ENCODE measurements at regions not wholly inside any gene's neighbourhood (a gene's known extent, or its start where the extent isn't known, plus 50 kb on each side); places are given as distances from the start of the nearest gene placed in this dataset.
"Not testable (repeated sequence)": the region's sequence is repeated elsewhere in the genome, so short reads cannot be mapped to it uniquely, and the experiment has no call there.

DNA sequence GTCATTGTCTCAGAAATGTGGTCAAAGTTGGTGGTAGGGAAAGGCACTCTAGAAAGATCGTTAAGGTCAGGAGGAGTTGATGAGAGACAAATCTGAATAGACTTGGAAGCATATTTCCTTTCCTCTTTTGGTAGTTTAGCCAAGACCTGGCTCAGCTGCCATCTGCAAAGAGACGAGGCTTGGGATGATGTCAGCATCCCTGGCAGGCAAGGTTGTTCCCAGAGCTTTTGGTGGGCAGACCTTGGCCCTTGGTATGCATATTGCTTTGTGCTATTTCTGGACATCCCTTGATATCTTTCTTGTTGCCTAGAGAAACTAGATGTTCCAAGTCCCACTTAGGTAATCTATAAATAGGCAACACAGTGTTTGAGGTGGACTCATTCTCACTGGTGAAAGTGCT lies 82.4 kb upstream of the NAF1 start:
- DNase-seq (ENCODE audit: insufficient read length, low spot score): no peak
- TF ChIP-seq POU2F2 (IDR thresholded peaks at IDR 0.05; ENCODE audit: low read depth, low read length) (no peak), PAX5 (IDR thresholded peaks at IDR 0.05; ENCODE audit: insufficient read depth, low read length, severe bottlenecking) (no peak), SPI1 (IDR thresholded peaks at IDR 0.05; ENCODE audit: low read depth, low read length) (no peak), POLR2A (IDR thresholded peaks at IDR 0.05; ENCODE audit: low read depth, low read length) (no peak)
- FAIRE-seq: no peak

DNA sequence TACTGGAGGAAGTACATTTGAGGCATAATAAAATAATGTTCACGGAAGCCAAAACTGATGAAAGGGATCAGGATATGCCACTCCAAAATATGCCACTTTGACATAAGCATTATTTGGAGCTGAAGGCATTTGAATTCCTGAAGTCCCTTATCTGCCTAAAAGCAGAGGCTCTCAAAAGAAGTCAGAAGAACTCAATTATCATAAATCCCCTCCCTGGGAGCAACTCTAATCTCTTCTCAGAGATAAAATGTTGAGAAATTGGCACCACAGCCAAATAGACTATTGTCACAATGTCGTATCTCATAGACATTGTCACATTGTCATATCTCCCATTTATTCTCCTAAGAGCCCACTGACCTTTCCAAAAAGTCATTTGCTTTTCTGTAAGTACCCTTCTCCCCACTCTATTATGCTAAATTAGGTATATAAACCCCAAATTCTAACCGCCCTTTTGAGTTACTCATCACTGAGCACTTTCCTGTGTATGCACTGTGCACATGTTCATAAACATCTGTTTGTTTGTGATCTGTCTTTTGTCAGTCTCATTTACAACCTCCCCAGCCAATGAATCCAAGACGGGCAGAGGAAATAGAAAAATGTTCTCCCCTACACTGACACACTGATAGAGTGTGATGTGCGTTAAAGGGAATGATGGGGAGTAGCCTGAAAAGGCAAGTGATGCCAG lies 78.5 kb upstream of the NAF1 start:
- FAIRE-seq (no peak), DNase-seq (ENCODE audit: insufficient read length, low spot score) (no peak)
- TF ChIP-seq POLR2A (IDR thresholded peaks at IDR 0.05; ENCODE audit: low read depth, low read length) (no peak), POU2F2 (IDR thresholded peaks at IDR 0.05; ENCODE audit: low read depth, low read length) (no peak), PAX5 (IDR thresholded peaks at IDR 0.05; ENCODE audit: insufficient read depth, low read length, severe bottlenecking) (no peak), SPI1 (IDR thresholded peaks at IDR 0.05; ENCODE audit: low read depth, low read length) (no peak), TAF1 (IDR thresholded peaks at IDR 0.05; ENCODE audit: low read depth, low read length) (no peak), POLR2AphosphoS5 (IDR thresholded peaks at IDR 0.05; ENCODE audit: low read depth, low read length) (no peak)

DNA sequence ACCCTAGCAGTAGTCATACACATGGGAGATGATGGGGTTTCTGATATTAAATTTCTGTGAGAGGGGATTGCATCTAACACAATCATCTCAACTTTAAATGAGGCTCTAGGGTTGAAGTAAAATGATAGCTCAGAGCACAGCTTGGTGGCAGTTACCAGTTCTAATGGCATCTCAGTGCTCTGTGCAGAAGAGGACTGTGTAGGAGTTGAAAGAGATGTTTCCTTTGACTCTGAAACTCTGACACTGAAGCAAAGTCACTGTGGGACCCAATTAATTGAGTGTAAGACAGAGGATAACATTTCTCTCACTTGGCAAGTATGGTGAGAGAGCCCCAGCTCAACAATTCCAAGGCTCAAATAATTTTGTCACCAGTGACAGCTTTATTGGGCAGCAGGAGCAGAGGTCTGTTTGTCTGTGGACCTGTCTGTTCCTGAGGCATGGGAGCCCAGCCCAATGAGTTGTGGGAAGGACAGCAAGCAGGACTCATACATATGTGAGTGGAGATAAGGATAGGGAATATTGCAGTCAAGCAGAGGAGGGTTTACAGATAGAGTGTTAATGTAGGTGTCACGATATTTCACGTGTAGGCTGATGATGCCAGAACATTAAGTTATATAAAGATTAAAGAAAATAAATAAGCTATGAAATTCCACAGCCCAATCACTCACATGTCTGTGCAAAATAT lies 76.7 kb upstream of the NAF1 start:
- no peak for TF ChIP-seq POLR2A (IDR thresholded peaks at IDR 0.05; ENCODE audit: low read depth, low read length)
- no peak for TF ChIP-seq SPI1 (IDR thresholded peaks at IDR 0.05; ENCODE audit: low read depth, low read length)
- TF ChIP-seq POU2F2 (IDR thresholded peaks at IDR 0.05; ENCODE audit: low read depth, low read length): no peak
- TF ChIP-seq TAF1 (IDR thresholded peaks at IDR 0.05; ENCODE audit: low read depth, low read length): no peak
- TF ChIP-seq POLR2AphosphoS5 (IDR thresholded peaks at IDR 0.05; ENCODE audit: low read depth, low read length): no peak
- TF ChIP-seq PAX5 (IDR thresholded peaks at IDR 0.05; ENCODE audit: insufficient read depth, low read length, severe bottlenecking): no peak
- FAIRE-seq (peak; percentile 9), DNase-seq (ENCODE audit: insufficient read length, low spot score) (no peak)

DNA sequence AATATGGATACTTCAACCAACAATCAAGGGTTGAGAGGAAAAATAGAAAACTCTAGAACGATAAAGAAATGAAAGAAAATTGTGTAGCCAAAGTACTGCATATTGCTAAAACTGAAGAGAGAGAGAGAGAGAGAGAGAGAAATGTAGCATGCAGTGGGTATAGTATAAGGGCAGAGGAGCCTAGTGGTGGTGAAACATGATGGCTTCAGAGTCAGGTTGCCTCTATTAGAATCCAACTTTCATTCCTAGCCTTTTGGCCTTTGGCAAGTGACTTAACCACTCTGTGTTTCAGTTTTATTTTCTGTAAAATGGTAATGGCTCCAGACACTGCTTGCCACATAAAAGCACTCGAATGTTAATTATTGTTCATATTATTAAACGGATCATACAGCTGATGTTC lies 71.2 kb upstream of the NAF1 start:
- FAIRE-seq: no peak
- TF ChIP-seq POLR2AphosphoS5 (IDR thresholded peaks at IDR 0.05; ENCODE audit: low read depth, low read length) (no peak), POLR2A (IDR thresholded peaks at IDR 0.05; ENCODE audit: low read depth, low read length) (no peak), SPI1 (IDR thresholded peaks at IDR 0.05; ENCODE audit: low read depth, low read length) (no peak), PAX5 (IDR thresholded peaks at IDR 0.05; ENCODE audit: insufficient read depth, low read length, severe bottlenecking) (no peak), POU2F2 (IDR thresholded peaks at IDR 0.05; ENCODE audit: low read depth, low read length) (no peak), TAF1 (IDR thresholded peaks at IDR 0.05; ENCODE audit: low read depth, low read length) (no peak)
- DNase-seq (ENCODE audit: insufficient read length, low spot score): no peak

DNA sequence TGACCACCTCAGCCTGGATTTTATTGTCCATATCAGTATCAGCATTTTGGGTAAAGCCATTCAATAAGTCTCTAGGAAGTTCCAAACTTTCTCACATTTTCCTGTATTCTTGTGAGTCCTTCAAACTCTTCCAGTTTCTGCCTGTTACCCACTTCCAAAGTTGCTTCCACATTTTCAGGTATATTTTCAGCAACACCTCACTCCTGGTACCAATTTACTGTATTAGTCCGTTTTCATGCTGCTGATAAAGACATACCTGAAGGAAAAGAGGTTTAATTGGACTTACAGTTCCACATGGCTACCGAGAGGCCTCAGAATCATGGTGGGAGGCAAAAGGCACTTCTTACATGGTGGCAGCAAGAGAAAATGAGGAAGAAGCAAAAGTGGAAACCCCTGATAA lies 69.7 kb upstream of the NAF1 start:
- FAIRE-seq; DNase-seq (ENCODE audit: insufficient read length, low spot score): not testable (repeated sequence)

DNA sequence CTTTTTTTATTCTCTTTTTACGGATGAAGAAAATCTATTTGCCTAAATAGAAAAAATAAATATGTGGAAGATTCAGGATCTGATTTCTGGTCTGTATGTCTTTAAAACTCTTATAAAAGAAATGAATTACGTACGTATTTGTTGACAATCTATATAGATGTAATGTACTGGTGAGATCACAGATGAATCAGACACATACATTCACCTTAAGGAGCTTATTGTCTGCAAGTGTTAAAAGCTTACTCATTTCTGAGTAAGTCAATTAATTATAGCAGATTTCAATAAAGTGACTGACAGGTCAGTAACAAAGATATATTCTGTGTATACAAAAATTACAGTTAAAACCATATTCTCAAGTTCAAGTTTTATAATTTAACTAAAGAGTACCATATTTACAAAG lies 66.6 kb upstream of the NAF1 start:
- no peak for FAIRE-seq
- TF ChIP-seq POU2F2 (IDR thresholded peaks at IDR 0.05; ENCODE audit: low read depth, low read length) (no peak), PAX5 (IDR thresholded peaks at IDR 0.05; ENCODE audit: insufficient read depth, low read length, severe bottlenecking) (no peak), POLR2A (IDR thresholded peaks at IDR 0.05; ENCODE audit: low read depth, low read length) (no peak), POLR2AphosphoS5 (IDR thresholded peaks at IDR 0.05; ENCODE audit: low read depth, low read length) (no peak), SPI1 (IDR thresholded peaks at IDR 0.05; ENCODE audit: low read depth, low read length) (no peak)

DNA sequence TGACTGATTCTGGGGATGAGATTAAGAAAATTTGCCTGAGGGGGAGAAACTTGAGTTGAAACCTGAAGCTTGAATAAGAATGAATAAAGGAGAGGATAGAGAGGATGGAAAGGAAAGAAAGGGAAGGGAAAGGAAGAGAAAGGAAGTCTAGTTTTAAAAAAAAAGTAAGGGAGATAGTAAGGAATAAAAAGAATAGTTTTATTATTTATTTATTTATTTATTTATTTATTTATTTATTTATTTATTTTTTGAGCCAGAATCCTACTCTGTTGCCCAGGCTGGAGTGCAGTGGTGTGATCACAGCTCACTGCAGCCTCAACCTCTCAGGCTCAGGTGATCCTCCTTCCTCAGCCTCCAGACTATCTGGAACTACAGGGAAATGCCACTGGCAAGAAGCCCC lies 62.0 kb upstream of the NAF1 start:
- FAIRE-seq: no peak
- no peak for TF ChIP-seq SPI1 (IDR thresholded peaks at IDR 0.05; ENCODE audit: low read depth, low read length)
- TF ChIP-seq PAX5 (IDR thresholded peaks at IDR 0.05; ENCODE audit: insufficient read depth, low read length, severe bottlenecking): no peak
- TF ChIP-seq POU2F2 (IDR thresholded peaks at IDR 0.05; ENCODE audit: low read depth, low read length): no peak
- TF ChIP-seq POLR2AphosphoS5 (IDR thresholded peaks at IDR 0.05; ENCODE audit: low read depth, low read length): no peak
- no peak for TF ChIP-seq TAF1 (IDR thresholded peaks at IDR 0.05; ENCODE audit: low read depth, low read length)
- TF ChIP-seq POLR2A (IDR thresholded peaks at IDR 0.05; ENCODE audit: low read depth, low read length): no peak
- no peak for DNase-seq (ENCODE audit: insufficient read length, low spot score)

More for the DNA sequence above, 66.6 kb upstream of the NAF1 start:
- DNase-seq (ENCODE audit: insufficient read length, low spot score): no peak

DNA sequence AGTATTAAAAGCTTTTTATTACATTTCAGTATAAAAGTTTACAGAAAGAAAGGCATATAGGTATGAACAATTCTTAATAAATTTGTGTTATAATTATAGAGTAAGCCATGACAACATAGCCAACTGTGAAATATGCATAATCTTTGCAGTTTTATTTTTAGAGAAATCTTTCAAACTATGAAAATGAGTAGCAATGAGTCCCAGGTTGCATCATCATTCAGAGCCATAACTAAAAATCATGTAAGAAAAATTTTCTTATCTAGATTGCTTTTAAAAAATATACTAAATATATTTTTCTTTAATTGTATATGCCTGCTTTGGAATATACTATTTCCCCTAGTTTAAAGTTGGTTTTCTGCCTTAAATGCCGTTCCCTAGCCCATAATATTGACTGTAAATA lies 54.8 kb upstream of the NAF1 start:
- no peak for TF ChIP-seq PAX5 (IDR thresholded peaks at IDR 0.05; ENCODE audit: insufficient read depth, low read length, severe bottlenecking)
- TF ChIP-seq POLR2AphosphoS5 (IDR thresholded peaks at IDR 0.05; ENCODE audit: low read depth, low read length): no peak
- TF ChIP-seq POLR2A (IDR thresholded peaks at IDR 0.05; ENCODE audit: low read depth, low read length): no peak
- TF ChIP-seq TAF1 (IDR thresholded peaks at IDR 0.05; ENCODE audit: low read depth, low read length): no peak
- TF ChIP-seq POU2F2 (IDR thresholded peaks at IDR 0.05; ENCODE audit: low read depth, low read length): no peak
- no peak for TF ChIP-seq SPI1 (IDR thresholded peaks at IDR 0.05; ENCODE audit: low read depth, low read length)
- FAIRE-seq (no peak), DNase-seq (ENCODE audit: insufficient read length, low spot score) (no peak)

DNA sequence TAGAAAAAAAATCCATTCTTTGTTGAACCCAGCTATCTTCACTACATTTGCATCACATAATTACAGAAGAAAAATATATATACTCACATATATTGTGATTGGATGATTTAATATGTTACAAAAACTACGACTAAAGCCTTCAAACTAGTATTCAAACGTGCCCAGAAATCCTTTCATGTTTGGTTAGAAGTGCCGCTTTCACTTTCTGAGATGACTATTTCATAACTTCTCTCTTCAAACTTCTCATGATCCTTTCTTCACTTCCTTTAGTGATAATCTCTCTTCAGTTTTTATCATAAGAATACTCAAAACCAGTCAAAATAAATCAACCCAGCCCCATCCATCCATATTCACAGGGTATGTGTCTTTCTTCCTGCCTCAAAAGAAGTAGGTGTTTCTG lies 50.8 kb upstream of the NAF1 start:
- TF ChIP-seq PAX5 (IDR thresholded peaks at IDR 0.05; ENCODE audit: insufficient read depth, low read length, severe bottlenecking) (no peak), POLR2A (IDR thresholded peaks at IDR 0.05; ENCODE audit: low read depth, low read length) (no peak), POU2F2 (IDR thresholded peaks at IDR 0.05; ENCODE audit: low read depth, low read length) (no peak), TAF1 (IDR thresholded peaks at IDR 0.05; ENCODE audit: low read depth, low read length) (no peak), SPI1 (IDR thresholded peaks at IDR 0.05; ENCODE audit: low read depth, low read length) (no peak), POLR2AphosphoS5 (IDR thresholded peaks at IDR 0.05; ENCODE audit: low read depth, low read length) (no peak)
- DNase-seq (ENCODE audit: insufficient read length, low spot score) (no peak), FAIRE-seq (no peak)
